HepG2 (cell line): ENCODE measurements at regions not wholly inside any gene's neighbourhood (a gene's known extent, or its start where the extent isn't known, plus 50 kb on each side); places are given as distances from the start of the nearest gene placed in this dataset.

Experiments
- ATAC-seq: fragments of 200-7000 bp; cut with Tn5 transposase; 3 replicates; pipeline ENCODE4 v1.9.1; 2020; ENCODE audit warnings: mild to moderate bottlenecking, moderate library complexity
- BruUV-seq: library from RNA; stranded (reverse); fragments of 400-500 nt; replicated peaks from 2 replicates; lab custom pipeline; 2021; lab: Mats Ljungman, UMichigan
- CTCF ChIA-PET: fragments of 300-600 bp; formaldehyde crosslinking; extraction: SDS; loops from one replicate; lab custom pipeline; 2021; ENCODE audit warnings: low total read pairs, inconsistent platforms, low intra/inter-chr PET ratio; lab: Yijun Ruan, JAX
- POLR2A ChIA-PET: fragments of 350-600 bp; sonication (Branson Sonifier 250); formaldehyde crosslinking; loops from one replicate; lab custom pipeline; 2020; ENCODE audit warnings: antibody characterized with exemption, inconsistent platforms; lab: Yijun Ruan, JAX
- DNase-seq: peaks from one replicate; pipeline ENCODE4 v3.0.0-alpha.2; 2015; ENCODE audit warnings: low spot score
- FAIRE-seq: peaks from 3 replicates; lab custom pipeline; 2011; peaks lifted over from hg19 to GRCh38; lab: Jason Lieb, UNC
- H2AFZ ChIP-seq: one replicate; pipeline ENCODE4 v1.6.1; 2011; ENCODE audit warnings: low read length, inconsistent platforms
- H3K27ac ChIP-seq: fragments of 300-600 bp; 3 replicates; pipeline ENCODE4 v1.8.0; 2011; ENCODE audit warnings: mixed run types, mild to moderate bottlenecking, mixed read lengths, low read length, inconsistent platforms; ENCODE audit not compliant: insufficient read depth; ENCODE audit errors: extremely low read length
- H3K27me3 ChIP-seq, 2 experiments: fragments of 200-600 bp in 1 of 2; 2 replicates in 1 of 2; 3 replicates in 1 of 2; pipeline versions ENCODE4 v1.6.0 to v1.8.0; 2011; ENCODE audit warnings: low read length in 2 of 2, mild to moderate bottlenecking in 2 of 2, moderate library complexity in 2 of 2, inconsistent platforms in 1 of 2; ENCODE audit not compliant: insufficient read depth in 2 of 2, control insufficient read depth in 1 of 2
- H3K36me3 ChIP-seq, 2 experiments: fragments of 200-600 bp in 1 of 2; replicated peaks in 1 of 2; 2 replicates in 1 of 2; 3 replicates in 1 of 2; pipeline versions ENCODE4 v1.5.1 to v1.8.0; 2011; ENCODE audit warnings: low read length in 2 of 2, inconsistent platforms in 1 of 2; ENCODE audit not compliant: insufficient read depth in 2 of 2, control insufficient read depth in 1 of 2
- H3K4me1 ChIP-seq: 2 replicates; pipeline ENCODE4 v1.5.1; 2012; ENCODE audit warnings: low read length, inconsistent platforms; ENCODE audit not compliant: insufficient read depth
- H3K4me2 ChIP-seq: 2 replicates; pipeline ENCODE4 v1.6.0; 2011; ENCODE audit warnings: low read depth, low read length, inconsistent platforms
- H3K4me3 ChIP-seq, 3 experiments: fragments of 200-600 bp in 1 of 3; sonication (generic), shearing (Covaris generic) in 1 of 3; replicated peaks in 1 of 3; 2 replicates each; pipeline ENCODE4 v1.5.1; 2011 to 2016; ENCODE audit warnings: low read length in 3 of 3, inconsistent platforms in 2 of 3, low read depth in 2 of 3, mild to moderate bottlenecking in 2 of 3, control low read depth in 1 of 3, mixed read lengths in 1 of 3; ENCODE audit not compliant: insufficient read depth in 1 of 3
- H3K79me2 ChIP-seq: one replicate; pipeline ENCODE4 v1.6.1; 2011; ENCODE audit warnings: low read length, inconsistent platforms; ENCODE audit not compliant: insufficient read depth
- H3K9ac ChIP-seq: 2 replicates; pipeline ENCODE4 v1.6.0; 2011; ENCODE audit warnings: mild to moderate bottlenecking, low read depth, low read length, inconsistent platforms; ENCODE audit not compliant: insufficient read depth
- H3K9me3 ChIP-seq: 2 replicates; pipeline ENCODE4 v1.5.1; 2012; ENCODE audit warnings: mild to moderate bottlenecking, low read length
- H4K20me1 ChIP-seq: 2 replicates; pipeline ENCODE4 v1.6.0; 2011; ENCODE audit warnings: inconsistent platforms, mild to moderate bottlenecking, low read length, moderate library complexity; ENCODE audit not compliant: insufficient read depth
- CHD4 ChIP-seq: fragments of 200-600 bp; sonication (generic); IDR thresholded peaks from 2 replicates; pipeline ENCODE4 v1.7.0; 2017; ENCODE audit warnings: mild to moderate bottlenecking, low read length, borderline replicate concordance
- DMAP1 ChIP-seq: IDR thresholded peaks from 2 replicates; pipeline ENCODE4 v1.6.1; 2016
- HDAC1 ChIP-seq: sonication (generic); formaldehyde crosslinking; IDR thresholded peaks from 2 replicates; pipeline ENCODE4 v1.5.1; 2020; ENCODE audit warnings: mild to moderate bottlenecking, missing genetic modification reagents
- HOXA3 ChIP-seq: sonication (generic); formaldehyde crosslinking; IDR thresholded peaks from 2 replicates; pipeline ENCODE4 v1.5.0; 2020; ENCODE audit warnings: missing genetic modification reagents
- IRF2 ChIP-seq: IDR thresholded peaks from 2 replicates; pipeline ENCODE4 v1.6.1; 2018; ENCODE audit warnings: missing genetic modification reagents, missing compliant biosample characterization
- NR2F2 ChIP-seq: IDR thresholded peaks from 2 replicates; pipeline ENCODE4 v1.6.1; 2012; ENCODE audit warnings: low read depth, inconsistent platforms, borderline replicate concordance
- ZBTB1 ChIP-seq: sonication (generic); formaldehyde crosslinking; IDR thresholded peaks from 2 replicates; pipeline ENCODE4 v1.4.0; 2020; ENCODE audit warnings: missing genetic modification reagents, borderline replicate concordance
- ZBTB8A ChIP-seq: sonication (generic); formaldehyde crosslinking; IDR thresholded peaks from 2 replicates; pipeline ENCODE4 v1.4.0; 2020; ENCODE audit warnings: mild to moderate bottlenecking, low read depth, missing genetic modification reagents, borderline replicate concordance
- ZKSCAN8 ChIP-seq: IDR thresholded peaks from 2 replicates; pipeline ENCODE4 v1.6.1; 2016; ENCODE audit warnings: borderline replicate concordance, missing genetic modification reagents, missing compliant biosample characterization
- ZMAT3 ChIP-seq: sonication (generic); formaldehyde crosslinking; conservative IDR thresholded peaks from 2 replicates; pipeline ENCODE4 v1.7.0; 2021; ENCODE audit warnings: missing genetic modification reagents
- ZSCAN25 ChIP-seq: sonication (generic); formaldehyde crosslinking; IDR thresholded peaks from 2 replicates; pipeline ENCODE4 v1.8.0; 2022; ENCODE audit warnings: mild to moderate bottlenecking, missing genetic modification reagents
- WGBS: methylation state at CpG from one replicate; pipeline ENCODE4 v1.1.6; 2017; ENCODE audit warnings: low lambda C conversion rate; 5-methylcytosine and 5-hydroxymethylcytosine counted together
- in situ Hi-C: cut with HindIII; loops from 2 replicates; pipeline ENCODE4 v1.10.0; 2017; ENCODE audit warnings: low pct_unique_long_range_greater_than_20kb; ENCODE audit not compliant: extremely low pct_ligation_motif_present
- intact Hi-C: fragments of 100-400 bp; cut with micrococcal nuclease; formaldehyde crosslinking; loops from one replicate; pipeline ENCODE4 v1.10.0; 2022; ENCODE audit not compliant: unreplicated experiment
- TF ChIP-seq, protein P1 (sequence below): sonication (generic); formaldehyde crosslinking; IDR thresholded peaks from 2 replicates; pipeline ENCODE4 v1.4.0; 2020; ENCODE audit warnings: missing genetic modification reagents
- TF ChIP-seq, protein P2 (sequence below): sonication (generic); formaldehyde crosslinking; IDR thresholded peaks from 2 replicates; pipeline ENCODE4 v1.4.0; 2020; ENCODE audit warnings: missing genetic modification reagents
- TF ChIP-seq, protein P3 (sequence below): sonication (generic); formaldehyde crosslinking; IDR thresholded peaks from 2 replicates; pipeline ENCODE4 v1.8.0; 2022; ENCODE audit warnings: mild to moderate bottlenecking, missing genetic modification reagents; ENCODE audit not compliant: insufficient replicate concordance
- TF ChIP-seq, protein P4 (sequence below): sonication (generic); formaldehyde crosslinking; IDR thresholded peaks from 2 replicates; pipeline ENCODE4 v1.9.0; 2021; ENCODE audit warnings: mild to moderate bottlenecking, missing genetic modification reagents

DNA sequence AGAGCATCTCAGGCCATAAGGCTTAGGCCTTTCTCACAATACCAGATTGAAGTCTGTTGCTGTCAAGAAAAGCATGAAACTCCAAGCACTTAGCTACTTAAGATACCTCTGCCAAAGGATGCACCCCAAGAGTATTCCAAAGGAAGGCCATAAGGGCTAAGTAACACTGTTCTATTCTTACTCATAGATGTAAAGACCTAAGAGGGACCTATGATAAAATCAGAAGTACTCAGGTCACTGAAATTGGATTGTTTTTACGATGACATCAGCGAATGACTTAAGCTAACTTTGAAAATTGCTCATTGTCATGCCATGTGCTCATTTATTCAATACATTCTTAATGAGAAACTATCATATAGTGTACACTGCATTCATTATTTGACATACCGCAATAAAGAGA lies 172.8 kb downstream of the KCNA4 start:
- CTCF ChIA-PET, result no interaction called here
- no peaks in the 10 kb centered on the region for H3K79me2 ChIP-seq
- FAIRE-seq, result no peak
- 11% methylated on average over 3 of the region's 3 CpGs for WGBS
- ATAC-seq, result no peak
- H2AFZ ChIP-seq, result no peak overlapping the region
- H3K27ac ChIP-seq, result no peak overlapping the region
- H3K36me3 ChIP-seq, result no peaks in the 10 kb centered on the region
- H3K4me2 ChIP-seq, result no peak overlapping the region
- in situ Hi-C loops (no loop called here), intact Hi-C loops (no loop called here)
- no TSS peak for BruUV-seq
- no peaks in the 10 kb centered on the region for H4K20me1 ChIP-seq
- POLR2A ChIA-PET, result no interaction called here
- no peak overlapping the region for H3K4me3 ChIP-seq
- peaks cover 86% of the 10 kb centered on the region for H3K9me3 ChIP-seq
- H3K4me1 ChIP-seq, result no peaks in the 10 kb centered on the region
- no peak overlapping the region for H3K9ac ChIP-seq
- no peaks in the 10 kb centered on the region for H3K27me3 ChIP-seq
- DNase-seq, result no peak
- TF ChIP-seq, protein P1, sequence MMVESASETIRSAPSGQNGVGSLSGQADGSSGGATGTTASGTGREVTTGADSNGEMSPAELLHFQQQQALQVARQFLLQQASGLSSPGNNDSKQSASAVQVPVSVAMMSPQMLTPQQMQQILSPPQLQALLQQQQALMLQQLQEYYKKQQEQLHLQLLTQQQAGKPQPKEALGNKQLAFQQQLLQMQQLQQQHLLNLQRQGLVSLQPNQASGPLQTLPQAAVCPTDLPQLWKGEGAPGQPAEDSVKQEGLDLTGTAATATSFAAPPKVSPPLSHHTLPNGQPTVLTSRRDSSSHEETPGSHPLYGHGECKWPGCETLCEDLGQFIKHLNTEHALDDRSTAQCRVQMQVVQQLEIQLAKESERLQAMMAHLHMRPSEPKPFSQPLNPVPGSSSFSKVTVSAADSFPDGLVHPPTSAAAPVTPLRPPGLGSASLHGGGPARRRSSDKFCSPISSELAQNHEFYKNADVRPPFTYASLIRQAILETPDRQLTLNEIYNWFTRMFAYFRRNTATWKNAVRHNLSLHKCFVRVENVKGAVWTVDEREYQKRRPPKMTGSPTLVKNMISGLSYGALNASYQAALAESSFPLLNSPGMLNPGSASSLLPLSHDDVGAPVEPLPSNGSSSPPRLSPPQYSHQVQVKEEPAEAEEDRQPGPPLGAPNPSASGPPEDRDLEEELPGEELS (CRISPR knock-in tag), result no peak
- TF ChIP-seq ZBTB8A (CRISPR knock-in tag) (no peak), ZSCAN25 (CRISPR knock-in tag) (no peak), HOXA3 (CRISPR knock-in tag) (no peak), NR2F2 (no peak), CHD4 (no peak), ZBTB1 (no peak), ZMAT3 (no peak), ZKSCAN8 (CRISPR knock-in tag) (no peak), DMAP1 (CRISPR knock-in tag) (no peak), HDAC1 (CRISPR knock-in tag) (no peak), IRF2 (no peak)
- TF ChIP-seq, protein P2, sequence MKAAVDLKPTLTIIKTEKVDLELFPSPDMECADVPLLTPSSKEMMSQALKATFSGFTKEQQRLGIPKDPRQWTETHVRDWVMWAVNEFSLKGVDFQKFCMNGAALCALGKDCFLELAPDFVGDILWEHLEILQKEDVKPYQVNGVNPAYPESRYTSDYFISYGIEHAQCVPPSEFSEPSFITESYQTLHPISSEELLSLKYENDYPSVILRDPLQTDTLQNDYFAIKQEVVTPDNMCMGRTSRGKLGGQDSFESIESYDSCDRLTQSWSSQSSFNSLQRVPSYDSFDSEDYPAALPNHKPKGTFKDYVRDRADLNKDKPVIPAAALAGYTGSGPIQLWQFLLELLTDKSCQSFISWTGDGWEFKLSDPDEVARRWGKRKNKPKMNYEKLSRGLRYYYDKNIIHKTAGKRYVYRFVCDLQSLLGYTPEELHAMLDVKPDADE, result no peak
- TF ChIP-seq, protein P3, sequence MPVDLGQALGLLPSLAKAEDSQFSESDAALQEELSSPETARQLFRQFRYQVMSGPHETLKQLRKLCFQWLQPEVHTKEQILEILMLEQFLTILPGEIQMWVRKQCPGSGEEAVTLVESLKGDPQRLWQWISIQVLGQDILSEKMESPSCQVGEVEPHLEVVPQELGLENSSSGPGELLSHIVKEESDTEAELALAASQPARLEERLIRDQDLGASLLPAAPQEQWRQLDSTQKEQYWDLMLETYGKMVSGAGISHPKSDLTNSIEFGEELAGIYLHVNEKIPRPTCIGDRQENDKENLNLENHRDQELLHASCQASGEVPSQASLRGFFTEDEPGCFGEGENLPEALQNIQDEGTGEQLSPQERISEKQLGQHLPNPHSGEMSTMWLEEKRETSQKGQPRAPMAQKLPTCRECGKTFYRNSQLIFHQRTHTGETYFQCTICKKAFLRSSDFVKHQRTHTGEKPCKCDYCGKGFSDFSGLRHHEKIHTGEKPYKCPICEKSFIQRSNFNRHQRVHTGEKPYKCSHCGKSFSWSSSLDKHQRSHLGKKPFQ (CRISPR knock-in tag), result no peak
- TF ChIP-seq, protein P4, sequence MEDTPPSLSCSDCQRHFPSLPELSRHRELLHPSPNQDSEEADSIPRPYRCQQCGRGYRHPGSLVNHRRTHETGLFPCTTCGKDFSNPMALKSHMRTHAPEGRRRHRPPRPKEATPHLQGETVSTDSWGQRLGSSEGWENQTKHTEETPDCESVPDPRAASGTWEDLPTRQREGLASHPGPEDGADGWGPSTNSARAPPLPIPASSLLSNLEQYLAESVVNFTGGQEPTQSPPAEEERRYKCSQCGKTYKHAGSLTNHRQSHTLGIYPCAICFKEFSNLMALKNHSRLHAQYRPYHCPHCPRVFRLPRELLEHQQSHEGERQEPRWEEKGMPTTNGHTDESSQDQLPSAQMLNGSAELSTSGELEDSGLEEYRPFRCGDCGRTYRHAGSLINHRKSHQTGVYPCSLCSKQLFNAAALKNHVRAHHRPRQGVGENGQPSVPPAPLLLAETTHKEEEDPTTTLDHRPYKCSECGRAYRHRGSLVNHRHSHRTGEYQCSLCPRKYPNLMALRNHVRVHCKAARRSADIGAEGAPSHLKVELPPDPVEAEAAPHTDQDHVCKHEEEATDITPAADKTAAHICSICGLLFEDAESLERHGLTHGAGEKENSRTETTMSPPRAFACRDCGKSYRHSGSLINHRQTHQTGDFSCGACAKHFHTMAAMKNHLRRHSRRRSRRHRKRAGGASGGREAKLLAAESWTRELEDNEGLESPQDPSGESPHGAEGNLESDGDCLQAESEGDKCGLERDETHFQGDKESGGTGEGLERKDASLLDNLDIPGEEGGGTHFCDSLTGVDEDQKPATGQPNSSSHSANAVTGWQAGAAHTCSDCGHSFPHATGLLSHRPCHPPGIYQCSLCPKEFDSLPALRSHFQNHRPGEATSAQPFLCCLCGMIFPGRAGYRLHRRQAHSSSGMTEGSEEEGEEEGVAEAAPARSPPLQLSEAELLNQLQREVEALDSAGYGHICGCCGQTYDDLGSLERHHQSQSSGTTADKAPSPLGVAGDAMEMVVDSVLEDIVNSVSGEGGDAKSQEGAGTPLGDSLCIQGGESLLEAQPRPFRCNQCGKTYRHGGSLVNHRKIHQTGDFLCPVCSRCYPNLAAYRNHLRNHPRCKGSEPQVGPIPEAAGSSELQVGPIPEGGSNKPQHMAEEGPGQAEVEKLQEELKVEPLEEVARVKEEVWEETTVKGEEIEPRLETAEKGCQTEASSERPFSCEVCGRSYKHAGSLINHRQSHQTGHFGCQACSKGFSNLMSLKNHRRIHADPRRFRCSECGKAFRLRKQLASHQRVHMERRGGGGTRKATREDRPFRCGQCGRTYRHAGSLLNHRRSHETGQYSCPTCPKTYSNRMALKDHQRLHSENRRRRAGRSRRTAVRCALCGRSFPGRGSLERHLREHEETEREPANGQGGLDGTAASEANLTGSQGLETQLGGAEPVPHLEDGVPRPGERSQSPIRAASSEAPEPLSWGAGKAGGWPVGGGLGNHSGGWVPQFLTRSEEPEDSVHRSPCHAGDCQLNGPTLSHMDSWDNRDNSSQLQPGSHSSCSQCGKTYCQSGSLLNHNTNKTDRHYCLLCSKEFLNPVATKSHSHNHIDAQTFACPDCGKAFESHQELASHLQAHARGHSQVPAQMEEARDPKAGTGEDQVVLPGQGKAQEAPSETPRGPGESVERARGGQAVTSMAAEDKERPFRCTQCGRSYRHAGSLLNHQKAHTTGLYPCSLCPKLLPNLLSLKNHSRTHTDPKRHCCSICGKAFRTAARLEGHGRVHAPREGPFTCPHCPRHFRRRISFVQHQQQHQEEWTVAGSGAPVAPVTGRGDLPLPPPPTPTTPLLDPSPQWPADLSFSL, result no peak
